NT2/D1 (cell line): ENCODE measurements at regions not wholly inside any gene's neighbourhood (a gene's known extent, or its start where the extent isn't known, plus 50 kb on each side); places are given as distances from the start of the nearest gene placed in this dataset.

Source experiments
- DNase-seq: peaks from one replicate; pipeline ENCODE4 v3.0.0-alpha.2; 2011; ENCODE audit warnings: low read depth, low spot score
- H3K27me3 ChIP-seq: 2 replicates; pipeline ENCODE4 v1.6.0; 2011; ENCODE audit warnings: mild to moderate bottlenecking; ENCODE audit not compliant: insufficient read length, insufficient read depth
- H3K36me3 ChIP-seq: 2 replicates; pipeline ENCODE4 v1.6.1; 2011; ENCODE audit warnings: mild to moderate bottlenecking, low read length, mixed read lengths; ENCODE audit not compliant: insufficient read depth, insufficient read length
- H3K4me1 ChIP-seq: 2 replicates; pipeline ENCODE4 v1.5.1; 2011; ENCODE audit not compliant: insufficient read depth, insufficient read length
- H3K4me3 ChIP-seq: 2 replicates; pipeline ENCODE4 v1.5.1; 2011; ENCODE audit warnings: low read depth; ENCODE audit not compliant: insufficient read length
- H3K9ac ChIP-seq: 2 replicates; pipeline ENCODE4 v1.6.0; 2011; ENCODE audit warnings: low read depth; ENCODE audit not compliant: insufficient read length
- H3K9me3 ChIP-seq: 2 replicates; pipeline ENCODE4 v1.5.1; 2011; ENCODE audit warnings: mild to moderate bottlenecking, low read length; ENCODE audit not compliant: insufficient read depth
- SUZ12 ChIP-seq: IDR thresholded peaks from 2 replicates; pipeline ENCODE4 v1.6.1; 2011; ENCODE audit not compliant: insufficient read length, insufficient read depth; ENCODE audit errors: extremely low read depth
- YY1 ChIP-seq: IDR thresholded peaks from 2 replicates; pipeline ENCODE4 v1.6.1; 2011; ENCODE audit not compliant: insufficient read length, insufficient read depth
- ZNF274 ChIP-seq: IDR thresholded peaks from 2 replicates; pipeline ENCODE4 v1.6.1; 2011; ENCODE audit warnings: mild to moderate bottlenecking, low read depth, low read length

DNA sequence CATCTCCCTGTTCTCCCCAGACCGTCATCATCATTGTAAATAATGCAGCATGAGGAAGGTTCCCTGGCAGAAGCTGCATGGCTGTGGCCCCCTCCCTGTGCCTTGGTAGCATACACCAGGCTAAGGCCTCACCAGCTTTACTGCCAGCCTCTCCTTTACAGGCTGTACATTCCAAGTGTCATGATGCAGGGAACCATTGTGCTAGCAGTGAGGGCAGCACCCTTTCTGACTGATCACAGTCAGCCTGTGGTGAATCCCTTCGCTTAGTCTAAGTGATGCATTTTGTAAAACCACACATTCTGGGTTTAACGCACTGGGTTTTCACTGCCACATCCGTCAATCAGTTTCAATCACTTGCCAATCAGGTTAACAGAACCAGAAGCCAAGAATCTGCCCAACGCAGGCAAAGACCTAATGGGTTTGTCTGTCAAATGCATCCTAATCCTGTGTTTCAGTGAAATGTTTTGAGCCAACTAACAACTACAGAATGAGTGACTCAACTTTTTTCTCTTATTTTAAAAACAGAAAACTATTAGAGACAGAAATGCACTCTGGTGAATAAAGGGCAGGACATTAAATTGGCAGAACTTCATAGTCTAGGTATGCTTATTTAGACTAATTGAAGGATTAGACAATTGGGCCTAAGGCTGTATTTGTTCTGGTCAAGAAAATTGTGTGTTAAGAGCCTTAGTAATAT is 225.9 kb upstream of the DPH6 start:
- H3K9ac ChIP-seq: no peak overlapping the region

DNA sequence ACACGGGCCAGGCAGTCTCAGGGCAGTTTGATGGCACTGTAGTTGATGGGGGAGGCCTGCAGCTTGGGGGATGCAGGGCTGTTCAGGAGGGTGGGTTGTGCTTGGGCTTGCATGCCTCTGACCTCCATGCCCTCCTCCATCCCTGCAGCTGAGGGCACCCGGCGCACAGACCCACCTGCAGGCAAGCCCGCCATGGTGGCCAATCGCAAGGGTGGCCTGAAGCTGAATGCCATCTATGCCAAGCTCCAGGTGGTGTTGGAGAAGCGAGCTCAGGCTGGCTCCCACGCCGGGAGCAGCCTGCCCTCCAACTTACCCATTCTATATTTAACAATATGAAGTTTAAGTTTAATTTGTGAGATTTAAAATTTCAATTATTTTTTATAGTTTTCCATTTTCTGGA is 228.7 kb upstream of the DPH6 start:
- Histone ChIP-seq H3K36me3 (no peaks in the 10 kb centered on the region), H3K4me3 (no peak overlapping the region), H3K27me3 (no peaks in the 10 kb centered on the region), H3K4me1 (no peaks in the 10 kb centered on the region), H3K9ac (no peak overlapping the region), H3K9me3 (no peaks in the 10 kb centered on the region)
- DNase-seq: no peak
- no peak for TF ChIP-seq ZNF274
- no peak for TF ChIP-seq YY1
- no peak for TF ChIP-seq SUZ12

More for the DNA sequence above, 225.9 kb upstream of the DPH6 start:
- H3K4me1 ChIP-seq: no peaks in the 10 kb centered on the region
- H3K4me3 ChIP-seq: no peak overlapping the region
- DNase-seq: no peak
- no peaks in the 10 kb centered on the region for H3K27me3 ChIP-seq
- no peaks in the 10 kb centered on the region for H3K9me3 ChIP-seq
- no peaks in the 10 kb centered on the region for H3K36me3 ChIP-seq
- no peak for TF ChIP-seq SUZ12
- no peak for TF ChIP-seq ZNF274
- no peak for TF ChIP-seq YY1

DNA sequence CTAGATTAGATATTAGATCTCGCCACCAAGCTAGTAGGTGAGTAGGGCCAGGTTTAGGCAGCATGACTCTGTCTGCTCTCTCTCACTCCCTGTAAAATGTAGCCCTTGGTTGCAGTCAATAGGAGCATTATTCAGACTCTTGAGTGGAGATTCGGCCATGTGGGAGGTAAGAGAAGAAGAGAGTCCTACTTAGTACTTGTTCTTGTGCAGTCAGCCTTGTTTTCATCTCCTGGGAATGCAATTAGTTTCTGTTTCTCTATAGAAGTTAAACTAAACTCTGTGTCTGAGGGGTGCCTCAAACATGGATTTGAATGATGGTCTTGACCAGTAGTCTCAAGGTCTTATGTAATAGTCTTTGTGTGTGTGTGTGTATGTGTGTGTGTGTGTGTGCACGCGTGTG is 229.5 kb upstream of the DPH6 start:
- Histone ChIP-seq H3K4me1 (no peaks in the 10 kb centered on the region), H3K9me3 (no peaks in the 10 kb centered on the region), H3K27me3 (no peaks in the 10 kb centered on the region), H3K4me3 (no peak overlapping the region), H3K9ac (no peak overlapping the region), H3K36me3 (no peaks in the 10 kb centered on the region)
- DNase-seq: no peak
- TF ChIP-seq YY1: no peak
- no peak for TF ChIP-seq SUZ12
- TF ChIP-seq ZNF274: no peak

DNA sequence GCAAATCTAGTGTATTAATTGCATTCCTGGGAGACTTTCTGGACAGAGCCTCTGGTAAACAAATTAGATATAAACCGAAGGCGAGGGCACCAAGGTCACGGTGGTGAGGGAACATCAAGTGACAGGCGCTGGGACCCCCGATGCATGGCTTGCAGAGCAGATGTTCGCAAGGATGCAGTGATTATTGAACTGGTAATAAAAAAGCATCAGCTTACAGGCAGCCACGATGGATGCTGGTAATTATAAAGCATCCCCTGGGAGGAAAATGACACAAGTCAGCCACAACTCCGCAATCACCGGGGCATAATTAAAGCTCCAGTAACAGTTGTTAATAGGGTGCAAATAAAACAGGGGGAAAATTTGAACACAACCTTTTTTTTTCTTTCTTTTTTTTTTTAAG is 231.1 kb upstream of the DPH6 start:
- DNase-seq: no peak
- Histone ChIP-seq H3K9me3 (no peaks in the 10 kb centered on the region), H3K9ac (no peak overlapping the region), H3K36me3 (no peaks in the 10 kb centered on the region), H3K4me1 (no peaks in the 10 kb centered on the region), H3K27me3 (no peaks in the 10 kb centered on the region), H3K4me3 (no peak overlapping the region)
- no peak for TF ChIP-seq SUZ12
- no peak for TF ChIP-seq ZNF274
- no peak for TF ChIP-seq YY1

DNA sequence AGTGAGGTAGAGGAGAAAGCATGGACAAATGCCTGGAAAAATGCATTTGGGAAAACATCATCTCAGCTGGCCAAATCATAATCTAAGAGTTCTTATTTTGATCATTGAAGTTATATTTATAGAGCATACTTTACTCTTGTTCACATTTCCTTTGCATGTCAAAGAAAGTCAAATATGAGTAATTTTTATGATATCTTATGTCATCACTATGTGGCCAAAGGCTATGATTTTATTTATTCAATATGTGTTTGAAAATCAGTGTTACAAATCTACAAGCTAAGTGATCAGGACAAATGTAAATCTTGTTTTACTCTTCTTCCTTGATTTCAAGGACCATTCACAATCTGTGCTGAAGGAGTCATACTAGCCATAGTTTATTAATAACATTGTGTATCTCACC is 237.2 kb upstream of the DPH6 start:
- H3K9me3 ChIP-seq: no peaks in the 10 kb centered on the region
- H3K36me3 ChIP-seq: no peaks in the 10 kb centered on the region
- no peak for DNase-seq
- TF ChIP-seq SUZ12 (no peak), ZNF274 (no peak), YY1 (no peak)
- no peak overlapping the region for H3K4me3 ChIP-seq
- H3K27me3 ChIP-seq: no peaks in the 10 kb centered on the region
- no peaks in the 10 kb centered on the region for H3K4me1 ChIP-seq
- no peak overlapping the region for H3K9ac ChIP-seq

DNA sequence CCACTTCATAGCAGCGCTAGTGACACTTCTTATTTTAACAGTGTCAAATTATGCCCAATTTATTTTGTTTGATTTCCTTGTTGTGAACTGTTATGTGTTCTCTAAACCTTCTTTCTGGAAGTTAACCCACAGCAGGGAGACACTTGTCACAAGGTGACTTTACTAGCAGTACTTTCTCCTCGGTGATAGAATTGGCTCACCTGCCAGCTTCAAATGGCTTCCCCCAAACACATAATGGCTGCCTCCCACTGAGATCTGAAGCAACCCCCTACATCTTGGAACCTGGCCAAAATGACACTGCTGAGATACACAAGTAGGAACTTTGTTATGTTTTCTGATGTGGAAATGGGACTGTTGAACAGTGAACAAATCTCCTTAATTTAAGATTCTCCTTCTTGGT is 238.8 kb upstream of the DPH6 start:
- no peak overlapping the region for H3K9ac ChIP-seq
- no peak overlapping the region for H3K4me3 ChIP-seq
- DNase-seq: peak; percentile 13
- H3K9me3 ChIP-seq: no peaks in the 10 kb centered on the region
- TF ChIP-seq SUZ12 (no peak), YY1 (peak; percentile 53), ZNF274 (no peak)
- no peaks in the 10 kb centered on the region for H3K27me3 ChIP-seq
- no peaks in the 10 kb centered on the region for H3K36me3 ChIP-seq
- H3K4me1 ChIP-seq: no peaks in the 10 kb centered on the region

DNA sequence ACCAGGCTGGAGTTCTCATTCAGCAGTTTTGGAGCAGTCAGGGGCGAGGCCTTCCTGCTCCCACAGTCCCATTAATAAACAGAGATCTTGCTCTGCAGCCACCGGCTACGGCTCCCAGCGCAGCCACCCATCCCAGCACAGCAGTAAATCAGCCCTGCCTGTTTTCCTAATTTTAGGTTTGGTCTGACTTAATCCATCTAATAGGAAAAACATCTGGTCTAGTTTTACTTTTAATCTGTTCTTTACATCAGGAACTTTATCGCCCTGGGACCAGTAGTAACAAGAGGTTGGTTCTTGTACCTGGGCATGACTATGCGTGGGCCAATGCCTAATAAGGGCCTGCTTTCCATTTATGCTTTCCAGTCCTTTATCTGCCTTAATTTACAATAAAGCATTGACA is 264.0 kb upstream of the DPH6 start:
- TF ChIP-seq SUZ12 (no peak), ZNF274 (no peak), YY1 (no peak)
- Histone ChIP-seq H3K9me3 (no peaks in the 10 kb centered on the region), H3K27me3 (no peaks in the 10 kb centered on the region), H3K9ac (no peak overlapping the region), H3K4me3 (no peak overlapping the region), H3K36me3 (no peaks in the 10 kb centered on the region), H3K4me1 (no peaks in the 10 kb centered on the region)
- no peak for DNase-seq

DNA sequence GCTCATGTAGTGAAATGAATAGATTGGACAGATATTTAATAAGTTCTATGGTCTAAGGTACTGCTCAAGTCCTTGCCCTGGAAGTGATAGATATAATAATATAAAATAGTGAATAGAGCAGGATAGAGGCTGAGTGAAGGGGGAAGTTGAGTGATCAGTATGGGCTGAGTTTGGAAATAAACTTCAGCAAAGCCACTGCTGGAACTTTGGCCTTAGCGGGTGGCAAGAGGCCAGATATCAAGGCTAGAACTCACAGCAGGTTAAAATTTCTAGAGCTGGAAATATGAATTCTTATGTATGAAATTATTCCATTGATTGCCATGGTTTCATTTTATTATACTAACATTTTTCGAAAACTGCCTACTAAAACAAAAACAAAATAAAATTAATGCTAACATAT is 267.6 kb upstream of the DPH6 start:
- Histone ChIP-seq H3K9me3 (no peaks in the 10 kb centered on the region), H3K4me1 (no peaks in the 10 kb centered on the region), H3K9ac (no peak overlapping the region), H3K36me3 (no peaks in the 10 kb centered on the region), H3K4me3 (no peak overlapping the region), H3K27me3 (no peaks in the 10 kb centered on the region)
- TF ChIP-seq SUZ12 (no peak), ZNF274 (no peak), YY1 (no peak)
- no peak for DNase-seq
